ENCODE measurements at regions not wholly inside any gene's neighbourhood (a gene's known extent, or its start where the extent isn't known, plus 50 kb on each side); places are given as distances from the start of the nearest gene placed in this dataset.
A peak's percentile ranks its signal among the peaks of the same experiment; 100 is the strongest.

DNA sequence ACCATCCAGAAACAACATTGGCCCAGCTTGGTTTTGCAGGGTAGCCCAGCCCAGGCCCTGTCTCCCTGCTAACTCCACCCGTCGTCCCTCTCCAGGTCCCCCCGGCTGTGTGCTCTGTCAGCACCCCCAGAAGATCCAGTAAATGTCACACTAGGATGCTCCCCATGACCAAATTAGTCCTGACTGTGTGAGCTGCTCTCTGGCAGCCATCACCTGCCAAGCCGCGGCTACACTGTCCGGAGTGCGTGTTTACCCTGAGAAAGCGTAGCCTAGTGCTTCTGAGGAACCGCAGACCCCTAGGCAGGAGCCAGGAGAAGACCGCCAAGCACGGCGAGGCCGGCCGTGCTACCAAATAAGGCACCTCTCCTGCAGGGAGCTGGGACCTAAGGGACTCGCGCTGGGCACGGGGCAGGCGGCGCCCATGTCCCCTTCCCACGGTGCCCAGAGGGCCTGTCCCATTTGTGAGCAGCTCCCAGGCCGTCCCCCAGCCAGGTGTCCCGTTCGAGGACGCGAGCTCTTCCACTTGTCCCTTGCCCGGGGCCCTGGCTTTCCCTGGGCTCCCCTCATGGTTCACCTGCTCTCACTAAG is 849.9 kb downstream of the RNF144A start:
- H3K27ac ChIP-seq = no peak overlapping the region
- TF ChIP-seq, protein P1, sequence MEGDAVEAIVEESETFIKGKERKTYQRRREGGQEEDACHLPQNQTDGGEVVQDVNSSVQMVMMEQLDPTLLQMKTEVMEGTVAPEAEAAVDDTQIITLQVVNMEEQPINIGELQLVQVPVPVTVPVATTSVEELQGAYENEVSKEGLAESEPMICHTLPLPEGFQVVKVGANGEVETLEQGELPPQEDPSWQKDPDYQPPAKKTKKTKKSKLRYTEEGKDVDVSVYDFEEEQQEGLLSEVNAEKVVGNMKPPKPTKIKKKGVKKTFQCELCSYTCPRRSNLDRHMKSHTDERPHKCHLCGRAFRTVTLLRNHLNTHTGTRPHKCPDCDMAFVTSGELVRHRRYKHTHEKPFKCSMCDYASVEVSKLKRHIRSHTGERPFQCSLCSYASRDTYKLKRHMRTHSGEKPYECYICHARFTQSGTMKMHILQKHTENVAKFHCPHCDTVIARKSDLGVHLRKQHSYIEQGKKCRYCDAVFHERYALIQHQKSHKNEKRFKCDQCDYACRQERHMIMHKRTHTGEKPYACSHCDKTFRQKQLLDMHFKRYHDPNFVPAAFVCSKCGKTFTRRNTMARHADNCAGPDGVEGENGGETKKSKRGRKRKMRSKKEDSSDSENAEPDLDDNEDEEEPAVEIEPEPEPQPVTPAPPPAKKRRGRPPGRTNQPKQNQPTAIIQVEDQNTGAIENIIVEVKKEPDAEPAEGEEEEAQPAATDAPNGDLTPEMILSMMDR (IDR thresholded peaks at IDR 0.05) = no peak
- no peaks in the 10 kb centered on the region for H3K36me3 ChIP-seq

DNA sequence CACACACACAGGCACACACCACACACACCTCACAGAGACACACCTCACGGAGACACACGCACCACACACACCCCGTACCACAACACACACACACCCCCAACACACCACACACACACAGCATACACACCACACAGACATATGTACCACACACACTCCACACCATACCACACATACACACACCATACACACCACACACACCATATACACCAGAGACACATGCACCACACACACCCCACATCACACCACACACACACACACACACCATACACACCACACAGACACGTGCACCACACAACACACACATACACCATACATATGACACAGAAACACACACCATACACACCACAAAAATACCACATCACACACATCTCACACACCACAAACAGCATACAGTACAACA is 850.7 kb downstream of the RNF144A start:
- H3K4me3 ChIP-seq (ENCODE audit: low read depth in 1 of 2, low read length in 1 of 2) = no peak overlapping the region
- H3K4me1 ChIP-seq (ENCODE audit: control insufficient read depth in 1 of 2, insufficient read depth in 1 of 2, low read depth in 1 of 2, low read length in 1 of 2) = peaks cover 5% of the 10 kb centered on the region in 2 experiments
- peaks cover 11% of the 10 kb centered on the region for H3K9me3 ChIP-seq
- no peaks in the 10 kb centered on the region for H3K36me3 ChIP-seq
- TF ChIP-seq, protein P1 (IDR thresholded peaks at IDR 0.05) = no peak
- peaks cover 52% of the 10 kb centered on the region for H3K27me3 ChIP-seq
- no peak overlapping the region for H3K27ac ChIP-seq

More for the DNA sequence above, 849.9 kb downstream of the RNF144A start:
- peaks cover 52% of the 10 kb centered on the region for H3K27me3 ChIP-seq
- peaks cover 11% of the 10 kb centered on the region for H3K9me3 ChIP-seq
- H3K4me3 ChIP-seq (ENCODE audit: low read depth in 1 of 2, low read length in 1 of 2) = no peak overlapping the region
- H3K4me1 ChIP-seq (ENCODE audit: control insufficient read depth in 1 of 2, insufficient read depth in 1 of 2, low read depth in 1 of 2, low read length in 1 of 2) = no peaks in the 10 kb centered on the region

DNA sequence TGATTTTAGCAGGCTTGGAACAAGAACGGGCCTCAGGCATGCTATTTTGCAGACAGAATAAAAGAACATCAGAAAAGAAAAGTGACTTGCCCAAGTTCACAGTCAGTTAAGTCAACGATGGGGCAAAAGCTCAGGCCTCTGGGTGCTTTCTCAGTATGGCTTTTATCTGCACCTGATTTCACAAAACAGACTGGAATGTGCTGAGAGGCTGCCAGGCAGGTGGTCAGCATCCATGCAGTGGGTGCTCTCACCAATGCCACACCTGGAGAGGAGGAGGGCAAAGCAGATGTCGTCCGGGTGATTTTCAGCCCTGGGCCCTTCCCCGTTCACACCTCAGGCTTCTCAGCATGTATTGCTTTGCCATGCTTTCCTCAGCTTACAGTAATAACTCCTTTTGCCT is 854.6 kb downstream of the RNF144A start:
- Histone ChIP-seq H3K27ac (no peak overlapping the region), H3K36me3 (no peaks in the 10 kb centered on the region)

DNA sequence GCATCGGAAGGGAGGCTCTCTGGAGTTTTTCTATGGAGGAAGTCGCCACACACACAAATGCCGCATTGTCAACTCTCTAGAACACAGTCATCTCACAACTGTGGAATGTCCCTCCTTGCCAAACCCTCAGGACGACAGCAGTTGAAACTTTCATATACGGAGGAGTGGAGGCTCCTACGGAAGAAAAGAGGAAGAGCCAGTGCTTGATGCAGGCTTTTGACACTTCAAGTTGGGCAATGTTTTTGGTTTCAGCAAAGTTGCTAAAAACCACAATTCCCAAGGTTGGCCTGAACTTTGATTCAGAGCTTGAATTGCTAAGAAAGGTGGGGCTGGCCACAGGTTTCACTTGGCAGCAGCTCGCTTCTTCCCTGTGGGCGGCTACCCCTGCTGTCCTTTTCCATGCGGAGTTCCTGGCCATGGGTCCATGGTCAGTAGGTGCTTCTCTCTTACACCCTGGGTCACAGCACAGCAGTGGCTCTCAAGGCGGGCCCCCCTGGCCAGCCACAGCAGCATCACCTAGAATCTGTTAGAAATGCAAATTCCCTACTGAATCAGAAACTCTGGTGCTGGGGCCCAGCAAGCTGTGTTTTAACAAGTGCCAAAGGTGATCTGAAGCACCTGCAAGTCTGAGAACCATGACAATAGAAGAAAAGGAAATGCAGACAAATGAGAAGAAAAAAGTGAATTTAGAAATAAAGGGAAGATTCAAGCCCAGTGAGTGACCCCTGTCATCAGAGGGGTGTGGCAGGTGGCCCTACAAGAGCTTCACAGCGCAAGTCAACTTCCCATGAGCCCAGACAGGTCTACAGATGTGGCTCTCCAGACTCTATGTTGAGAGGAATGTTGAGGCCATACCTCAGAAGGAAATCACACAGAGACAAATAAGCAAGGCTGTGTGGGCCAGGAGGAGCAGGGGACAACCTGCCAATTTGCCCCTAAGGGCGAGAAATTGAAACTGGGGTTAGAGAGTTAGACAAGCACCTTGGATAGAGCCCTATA is 856.4 kb downstream of the RNF144A start:
- TF ChIP-seq, protein P1 (IDR thresholded peaks at IDR 0.05) = no peak
- no peaks in the 10 kb centered on the region for H3K9me3 ChIP-seq
- peaks cover 25 to 30% of the 10 kb centered on the region in 2 experiments for H3K4me1 ChIP-seq (ENCODE audit: control insufficient read depth in 1 of 2, insufficient read depth in 1 of 2, low read depth in 1 of 2, low read length in 1 of 2)
- peak overlapping the region; percentile 74 for H3K27ac ChIP-seq
- peaks cover 62% of the 10 kb centered on the region for H3K27me3 ChIP-seq
- H3K4me3 ChIP-seq (ENCODE audit: low read depth in 1 of 2, low read length in 1 of 2) = peak overlapping the region; percentile 26 to 47
- no peaks in the 10 kb centered on the region for H3K36me3 ChIP-seq

More for the DNA sequence above, 854.6 kb downstream of the RNF144A start:
- Histone ChIP-seq H3K4me3 (ENCODE audit: low read depth in 1 of 2, low read length in 1 of 2) (no peak overlapping the region), H3K4me1 (ENCODE audit: control insufficient read depth in 1 of 2, insufficient read depth in 1 of 2, low read depth in 1 of 2, low read length in 1 of 2) (peaks cover 24 to 25% of the 10 kb centered on the region in 2 experiments), H3K9me3 (no peaks in the 10 kb centered on the region), H3K27me3 (peaks cover 61% of the 10 kb centered on the region)
- TF ChIP-seq, protein P1 (IDR thresholded peaks at IDR 0.05) = no peak

DNA sequence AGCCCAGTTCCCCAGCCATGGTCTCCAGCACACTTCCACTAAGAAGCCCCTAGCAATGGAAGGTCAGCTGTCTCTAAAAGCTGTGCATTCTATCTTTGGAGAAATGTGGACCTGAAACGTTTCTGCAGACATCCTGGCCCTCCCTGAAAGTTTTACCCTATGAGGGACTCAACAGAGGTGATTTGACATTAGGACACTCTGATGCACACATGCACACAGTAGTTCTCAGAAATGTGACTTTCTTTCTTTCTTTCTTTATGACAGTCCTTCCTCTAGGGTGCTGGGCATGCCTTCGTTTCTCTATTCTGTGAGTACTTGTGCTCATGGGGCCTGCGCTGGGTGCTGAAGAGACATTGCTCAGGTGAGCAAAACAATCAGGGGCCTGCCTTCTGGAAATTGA is 857.3 kb downstream of the RNF144A start:
- Histone ChIP-seq H3K4me1 (ENCODE audit: control insufficient read depth in 1 of 2, insufficient read depth in 1 of 2, low read depth in 1 of 2, low read length in 1 of 2) (peaks cover 25 to 30% of the 10 kb centered on the region in 2 experiments), H3K36me3 (no peaks in the 10 kb centered on the region), H3K4me3 (ENCODE audit: low read depth in 1 of 2, low read length in 1 of 2) (no peak overlapping the region), H3K27me3 (peaks cover 60% of the 10 kb centered on the region), H3K9me3 (no peaks in the 10 kb centered on the region), H3K27ac (peak overlapping the region; percentile 74)
- TF ChIP-seq, protein P1 (IDR thresholded peaks at IDR 0.05) = no peak
